ENCODE measurements at regions not wholly inside any gene's neighbourhood (a gene's known extent, or its start where the extent isn't known, plus 50 kb on each side); places are given as distances from the start of the nearest gene placed in this dataset.
"Not testable (repeated sequence)": the region's sequence is repeated elsewhere in the genome, so short reads cannot be mapped to it uniquely, and the experiment has no call there.

DNA sequence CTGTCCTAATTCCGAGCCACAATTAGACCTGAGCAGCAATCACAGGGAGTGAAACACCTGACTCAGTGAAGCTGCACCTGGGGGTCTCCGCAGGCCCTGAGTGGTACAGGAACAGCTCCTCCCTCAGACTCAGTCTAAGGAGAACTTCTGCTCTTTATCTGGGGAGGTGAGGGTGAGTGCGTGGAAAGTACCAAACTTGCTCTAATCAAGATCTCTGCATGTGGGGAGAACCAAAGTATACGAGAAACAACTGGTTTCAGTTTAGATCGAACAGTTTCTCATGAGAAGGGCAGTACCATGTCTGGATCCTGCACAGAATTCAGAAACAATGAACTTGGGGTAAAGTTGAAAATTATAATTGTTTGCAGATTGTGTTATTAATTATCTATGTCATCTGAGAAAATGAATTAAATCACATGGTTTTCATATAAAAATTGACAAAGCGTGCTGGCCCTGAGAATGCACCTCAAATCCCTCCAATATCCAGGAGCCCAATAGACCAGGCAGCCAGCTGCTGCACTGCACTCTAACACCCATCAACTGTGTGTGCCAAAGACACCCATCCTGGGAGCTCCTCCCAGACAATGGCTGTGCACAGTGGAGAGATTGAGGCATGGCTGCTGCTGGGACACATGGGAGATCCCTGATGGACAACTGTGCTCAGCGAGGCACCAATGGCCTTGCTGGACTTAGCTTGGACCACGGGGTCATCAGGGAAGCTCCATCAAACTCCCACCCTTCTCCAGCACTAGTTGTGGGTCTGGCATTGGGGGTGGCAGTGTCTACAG is 803.8 kb downstream of the TMEM121 start:
- H3K27me3 ChIP-seq (ENCODE audit: control insufficient read depth, insufficient read depth, low read length); H3K4me3 ChIP-seq (ENCODE audit: low read depth, low read length); H3K4me1 ChIP-seq (ENCODE audit: control insufficient read depth, insufficient read depth, low read length); H3K9ac ChIP-seq (ENCODE audit: low read length); H3K36me3 ChIP-seq (ENCODE audit: control insufficient read depth, insufficient read depth, low read length); H3K27ac ChIP-seq (ENCODE audit: low read depth, low read length): not testable (repeated sequence)
- peaks cover 24% of the 10 kb centered on the region; the same call in 1 of the 2 replicates for H3K9me3 ChIP-seq (ENCODE audit: control insufficient read depth, insufficient read depth, low read depth, low read length)

DNA sequence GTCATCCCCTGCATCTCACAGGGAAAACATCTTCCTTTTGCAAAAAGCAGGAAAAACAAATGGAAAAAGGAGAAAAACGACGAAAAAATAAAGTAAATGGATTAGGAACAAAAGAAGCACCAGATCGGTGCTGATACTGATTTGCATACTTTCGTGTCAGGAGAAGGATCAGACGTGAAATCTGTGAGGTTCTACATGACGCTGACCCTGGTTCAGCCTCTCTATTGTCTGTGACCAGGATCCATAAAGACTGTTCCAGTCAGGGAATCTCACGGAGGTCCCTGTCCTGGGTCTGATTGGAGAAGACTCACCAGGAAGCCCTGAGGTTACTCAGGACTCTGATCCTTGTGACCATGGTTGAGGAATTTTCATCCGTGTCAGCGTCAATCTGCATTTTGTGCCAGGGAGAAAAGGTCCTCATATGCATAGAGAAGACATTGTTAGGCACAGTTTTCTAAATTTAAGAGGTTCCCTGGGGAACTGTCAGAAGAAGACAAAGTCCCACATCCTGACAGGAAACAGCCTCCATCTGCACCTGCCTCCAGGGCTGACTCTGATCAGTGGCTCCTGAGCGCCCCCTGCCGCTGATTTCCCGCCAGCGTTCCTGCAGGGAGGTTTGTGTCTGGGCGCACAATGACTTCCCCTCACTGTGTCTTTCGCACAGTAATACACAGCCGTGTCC is 808.2 kb downstream of the TMEM121 start:
- not testable (repeated sequence) for H3K4me1 ChIP-seq (ENCODE audit: control insufficient read depth, insufficient read depth, low read length); H3K9me3 ChIP-seq (ENCODE audit: control insufficient read depth, insufficient read depth, low read depth, low read length); H3K4me3 ChIP-seq (ENCODE audit: low read depth, low read length); H3K27ac ChIP-seq (ENCODE audit: low read depth, low read length); H3K9ac ChIP-seq (ENCODE audit: low read length); H3K27me3 ChIP-seq (ENCODE audit: control insufficient read depth, insufficient read depth, low read length); H3K36me3 ChIP-seq (ENCODE audit: control insufficient read depth, insufficient read depth, low read length)

DNA sequence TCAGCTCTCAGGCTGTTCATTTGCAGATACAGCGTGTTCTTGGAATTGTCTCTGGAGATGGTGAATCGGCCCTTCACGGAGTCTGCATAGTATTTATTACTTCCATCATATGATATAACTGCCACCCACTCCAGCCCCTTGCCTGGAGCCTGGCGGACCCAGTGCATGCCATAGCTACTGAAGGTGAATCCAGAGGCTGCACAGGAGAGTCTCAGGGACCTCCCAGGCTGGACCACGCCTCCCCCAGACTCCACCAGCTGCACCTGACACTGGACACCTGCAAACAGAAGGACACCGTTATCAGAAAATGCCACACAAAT is 808.7 kb downstream of the TMEM121 start:
- H3K27ac ChIP-seq (ENCODE audit: low read depth, low read length); H3K4me3 ChIP-seq (ENCODE audit: low read depth, low read length); H3K4me1 ChIP-seq (ENCODE audit: control insufficient read depth, insufficient read depth, low read length); H3K9ac ChIP-seq (ENCODE audit: low read length); H3K36me3 ChIP-seq (ENCODE audit: control insufficient read depth, insufficient read depth, low read length); H3K27me3 ChIP-seq (ENCODE audit: control insufficient read depth, insufficient read depth, low read length); H3K9me3 ChIP-seq (ENCODE audit: control insufficient read depth, insufficient read depth, low read depth, low read length): not testable (repeated sequence)

DNA sequence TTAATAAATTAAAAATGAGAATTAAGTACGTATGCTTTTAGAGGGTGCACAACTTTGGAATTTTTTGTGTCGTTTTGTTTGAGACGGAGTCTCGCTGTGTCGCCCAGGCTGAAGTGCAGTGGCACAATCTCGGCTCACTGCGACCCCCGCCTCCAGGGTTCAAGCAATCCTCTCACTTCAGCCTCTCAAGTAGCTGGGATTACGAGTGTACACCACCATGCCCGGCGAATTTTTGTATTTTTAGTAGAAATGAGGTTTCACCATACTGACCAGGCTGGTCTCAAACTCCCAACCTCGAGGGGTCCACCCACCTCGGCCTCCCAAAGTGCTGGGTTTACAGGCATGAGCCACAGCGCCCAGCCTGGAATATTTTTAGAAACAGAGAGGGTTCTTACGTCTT is 812.4 kb downstream of the TMEM121 start:
- H3K4me1 ChIP-seq (ENCODE audit: control insufficient read depth, insufficient read depth, low read length); H3K4me3 ChIP-seq (ENCODE audit: low read depth, low read length); H3K27ac ChIP-seq (ENCODE audit: low read depth, low read length); H3K9ac ChIP-seq (ENCODE audit: low read length); H3K27me3 ChIP-seq (ENCODE audit: control insufficient read depth, insufficient read depth, low read length); H3K9me3 ChIP-seq (ENCODE audit: control insufficient read depth, insufficient read depth, low read depth, low read length); H3K36me3 ChIP-seq (ENCODE audit: control insufficient read depth, insufficient read depth, low read length): not testable (repeated sequence)

DNA sequence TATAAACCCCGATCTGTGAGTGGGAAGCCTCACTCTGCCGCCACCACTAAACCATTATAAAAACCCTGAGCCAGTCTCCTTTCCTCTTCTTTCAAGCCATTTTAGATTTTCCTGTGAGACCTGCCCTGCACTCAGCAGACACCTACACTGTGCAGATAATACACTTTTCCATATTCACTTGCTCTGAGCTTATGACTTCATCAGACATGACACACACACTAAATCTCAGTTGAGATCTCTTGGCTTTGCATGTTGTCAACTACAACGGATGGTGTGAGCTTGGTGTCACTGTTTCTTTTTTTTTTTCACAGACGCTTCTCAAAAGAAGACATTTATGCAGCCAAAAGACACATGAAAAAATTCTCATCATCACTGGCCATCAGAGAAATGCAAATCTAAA is 814.3 kb downstream of the TMEM121 start:
- peaks cover 20% of the 10 kb centered on the region; the same call in 1 of the 2 replicates for H3K9me3 ChIP-seq (ENCODE audit: control insufficient read depth, insufficient read depth, low read depth, low read length)
- H3K4me1 ChIP-seq (ENCODE audit: control insufficient read depth, insufficient read depth, low read length); H3K27me3 ChIP-seq (ENCODE audit: control insufficient read depth, insufficient read depth, low read length); H3K27ac ChIP-seq (ENCODE audit: low read depth, low read length); H3K36me3 ChIP-seq (ENCODE audit: control insufficient read depth, insufficient read depth, low read length); H3K4me3 ChIP-seq (ENCODE audit: low read depth, low read length); H3K9ac ChIP-seq (ENCODE audit: low read length): not testable (repeated sequence)

DNA sequence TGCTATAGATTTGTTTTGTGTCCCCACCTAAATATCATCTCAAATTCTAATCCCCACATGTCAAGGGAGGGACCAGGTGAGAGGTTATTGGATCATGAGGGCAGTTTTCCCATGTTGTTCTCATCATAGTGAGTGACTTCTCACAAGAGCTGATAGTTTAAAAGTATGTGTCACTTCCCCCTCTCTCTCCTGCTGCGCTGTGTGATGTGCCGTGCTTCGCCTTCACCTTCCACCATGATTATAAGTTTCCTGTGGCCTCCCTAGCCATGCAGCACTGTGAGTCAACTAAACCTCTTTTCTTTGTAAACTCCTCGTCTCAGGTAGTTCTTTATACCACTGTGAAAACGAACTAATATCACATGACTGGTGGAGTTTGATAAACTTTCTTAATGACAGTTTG is 814.8 kb downstream of the TMEM121 start:
- H3K9me3 ChIP-seq (ENCODE audit: control insufficient read depth, insufficient read depth, low read depth, low read length) = peaks cover 25% of the 10 kb centered on the region; the same call in 1 of the 2 replicates
- not testable (repeated sequence) for H3K27me3 ChIP-seq (ENCODE audit: control insufficient read depth, insufficient read depth, low read length); H3K4me3 ChIP-seq (ENCODE audit: low read depth, low read length); H3K9ac ChIP-seq (ENCODE audit: low read length); H3K4me1 ChIP-seq (ENCODE audit: control insufficient read depth, insufficient read depth, low read length); H3K36me3 ChIP-seq (ENCODE audit: control insufficient read depth, insufficient read depth, low read length); H3K27ac ChIP-seq (ENCODE audit: low read depth, low read length)

DNA sequence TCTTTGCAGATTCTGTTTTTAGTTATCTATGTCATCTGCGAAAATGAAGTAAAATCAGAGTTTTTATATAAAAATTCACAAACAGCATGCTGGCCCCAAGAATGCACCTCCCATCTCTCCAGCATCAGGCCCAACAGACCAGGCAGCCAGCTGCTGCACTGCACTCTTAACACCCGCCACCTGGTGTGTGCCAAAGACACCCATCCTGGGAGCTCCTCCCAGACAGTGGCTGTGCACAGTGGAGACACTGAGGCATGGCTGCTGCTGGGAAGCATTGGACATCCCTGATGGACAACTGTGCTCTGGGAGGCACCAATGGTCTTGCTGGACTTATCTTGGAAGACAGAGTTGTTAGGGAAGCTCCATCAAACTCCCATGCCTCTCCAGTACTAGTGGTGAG is 817.2 kb downstream of the TMEM121 start:
- Histone ChIP-seq H3K36me3 (ENCODE audit: control insufficient read depth, insufficient read depth, low read length) (no peaks in the 10 kb centered on the region), H3K27me3 (ENCODE audit: control insufficient read depth, insufficient read depth, low read length) (peaks cover 4% of the 10 kb centered on the region; the same call in 1 of the 2 replicates), H3K9me3 (ENCODE audit: control insufficient read depth, insufficient read depth, low read depth, low read length) (peaks cover 49% of the 10 kb centered on the region; the same call in 1 of the 2 replicates), H3K27ac (ENCODE audit: low read depth, low read length) (no peak overlapping the region), H3K4me3 (ENCODE audit: low read depth, low read length) (no peak overlapping the region), H3K9ac (ENCODE audit: low read length) (no peak overlapping the region), H3K4me1 (ENCODE audit: control insufficient read depth, insufficient read depth, low read length) (no peaks in the 10 kb centered on the region)

DNA sequence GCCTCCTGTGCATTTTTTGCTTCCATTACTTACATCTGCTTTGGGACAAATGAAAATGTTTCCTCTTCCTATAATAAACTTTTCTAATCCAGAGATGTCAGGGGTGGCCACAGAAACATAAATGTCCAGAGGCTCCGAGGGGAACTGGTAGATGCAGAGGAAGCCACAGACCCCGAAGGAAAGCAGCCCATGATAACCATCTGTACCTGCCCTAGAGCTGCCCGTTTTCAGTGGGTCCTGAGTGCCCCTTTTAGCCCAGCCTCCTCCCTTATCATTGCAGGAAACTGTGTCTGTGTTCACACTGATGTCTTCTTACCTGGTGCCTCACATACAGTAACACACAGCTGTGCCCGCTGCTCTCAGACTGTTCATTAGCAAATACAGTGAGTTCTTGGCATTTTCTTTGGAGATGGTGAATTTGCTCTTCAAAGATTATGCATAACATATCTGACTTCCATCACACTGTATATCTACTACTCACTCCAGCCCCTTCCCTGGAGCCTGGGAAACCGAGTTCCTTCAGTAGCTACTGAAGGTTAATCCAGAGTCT is 817.8 kb downstream of the TMEM121 start:
- not testable (repeated sequence) for H3K27ac ChIP-seq (ENCODE audit: low read depth, low read length); H3K4me1 ChIP-seq (ENCODE audit: control insufficient read depth, insufficient read depth, low read length); H3K27me3 ChIP-seq (ENCODE audit: control insufficient read depth, insufficient read depth, low read length); H3K36me3 ChIP-seq (ENCODE audit: control insufficient read depth, insufficient read depth, low read length); H3K4me3 ChIP-seq (ENCODE audit: low read depth, low read length); H3K9ac ChIP-seq (ENCODE audit: low read length)
- peaks cover 54% of the 10 kb centered on the region; the same call in 1 of the 2 replicates for H3K9me3 ChIP-seq (ENCODE audit: control insufficient read depth, insufficient read depth, low read depth, low read length)

DNA sequence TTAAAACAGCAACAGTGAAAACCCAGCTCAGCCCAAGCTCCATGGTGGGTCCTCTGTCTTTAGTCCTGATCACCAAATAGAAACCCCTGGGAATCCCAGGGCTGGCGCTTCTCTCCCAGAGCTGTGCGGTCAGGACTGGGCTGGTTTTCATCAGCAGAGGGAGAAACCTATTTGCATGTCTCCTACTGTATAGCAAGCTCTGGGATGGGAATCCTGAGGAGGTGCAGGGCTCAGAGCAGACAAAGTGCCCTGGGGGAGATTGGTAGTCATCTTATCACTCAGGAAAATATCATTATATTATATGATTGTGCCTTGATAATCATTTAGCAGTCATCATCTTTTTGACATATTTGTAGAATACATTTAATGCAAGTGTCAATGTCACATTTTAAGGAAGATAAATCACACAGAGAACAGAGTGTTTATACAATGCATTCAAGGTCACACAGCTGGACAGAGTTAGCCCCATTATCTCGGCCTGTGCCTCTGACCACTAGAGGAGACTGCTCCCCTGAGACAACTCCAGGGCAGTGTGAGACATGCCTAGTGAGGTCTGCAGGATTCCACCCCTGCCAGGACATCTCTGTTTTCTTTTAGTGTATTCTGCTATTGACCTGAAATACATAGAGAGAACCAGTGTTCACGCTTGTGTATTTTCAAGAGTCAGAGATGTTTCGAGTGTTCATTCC is 818.6 kb downstream of the TMEM121 start:
- peaks cover 57% of the 10 kb centered on the region; the same call in 1 of the 2 replicates for H3K9me3 ChIP-seq (ENCODE audit: control insufficient read depth, insufficient read depth, low read depth, low read length)
- not testable (repeated sequence) for H3K4me3 ChIP-seq (ENCODE audit: low read depth, low read length); H3K4me1 ChIP-seq (ENCODE audit: control insufficient read depth, insufficient read depth, low read length); H3K36me3 ChIP-seq (ENCODE audit: control insufficient read depth, insufficient read depth, low read length); H3K9ac ChIP-seq (ENCODE audit: low read length); H3K27me3 ChIP-seq (ENCODE audit: control insufficient read depth, insufficient read depth, low read length); H3K27ac ChIP-seq (ENCODE audit: low read depth, low read length)

DNA sequence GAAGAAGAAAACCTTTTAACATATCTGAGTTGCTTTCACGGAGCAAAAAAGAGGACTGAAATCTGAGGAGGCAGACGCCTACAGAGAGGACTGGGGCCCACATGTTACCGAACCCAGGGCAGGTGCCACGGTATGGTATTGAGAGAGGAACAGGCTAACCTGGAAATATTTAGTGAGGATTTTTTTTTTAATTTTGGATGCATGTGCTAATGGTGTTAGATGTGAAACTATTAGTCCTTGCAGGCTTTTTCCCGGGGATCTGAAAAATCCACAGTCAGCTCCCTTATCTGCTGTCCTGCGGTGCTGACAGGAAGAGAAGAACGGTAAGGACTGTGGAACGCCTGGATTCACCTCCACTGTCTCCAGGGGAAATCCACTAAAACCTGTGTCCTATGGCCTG is 819.7 kb downstream of the TMEM121 start:
- Histone ChIP-seq H3K27me3 (ENCODE audit: control insufficient read depth, insufficient read depth, low read length) (peaks cover 4% of the 10 kb centered on the region; the same call in 1 of the 2 replicates), H3K9me3 (ENCODE audit: control insufficient read depth, insufficient read depth, low read depth, low read length) (peaks cover 57% of the 10 kb centered on the region; the same call in 1 of the 2 replicates), H3K9ac (ENCODE audit: low read length) (no peak overlapping the region), H3K27ac (ENCODE audit: low read depth, low read length) (no peak overlapping the region), H3K36me3 (ENCODE audit: control insufficient read depth, insufficient read depth, low read length) (no peaks in the 10 kb centered on the region), H3K4me3 (ENCODE audit: low read depth, low read length) (no peak overlapping the region), H3K4me1 (ENCODE audit: control insufficient read depth, insufficient read depth, low read length) (no peaks in the 10 kb centered on the region)

All from HUES6 (cell line).